Colonic mucosa (tissue), 4 donors: ENCODE measurements at regions not wholly inside any gene's neighbourhood (a gene's known extent, or its start where the extent isn't known, plus 50 kb on each side); places are given as distances from the start of the nearest gene placed in this dataset.

Experiments used
- DNase-seq: peaks from one replicate; pipeline ENCODE4 v3.0.0-alpha.2; 2020
- H3K27ac ChIP-seq: fragments of 200-600 bp; one replicate; pipeline ENCODE4 v1.8.0; 2021
- H3K27me3 ChIP-seq: fragments of 200-600 bp; one replicate; pipeline ENCODE4 v1.8.0; 2021
- H3K36me3 ChIP-seq: fragments of 200-600 bp; one replicate; pipeline ENCODE4 v1.8.0; 2021
- H3K4me1 ChIP-seq: fragments of 200-600 bp; one replicate; pipeline ENCODE4 v1.8.0; 2021; ENCODE audit warnings: mild to moderate bottlenecking
- H3K4me3 ChIP-seq: fragments of 200-600 bp; one replicate; pipeline ENCODE4 v1.8.0; 2021
- H3K9ac ChIP-seq, 2 donors: one replicate each; pipeline ENCODE4 v1.7.0; 2013; ENCODE audit warnings: control low read depth in 2 of 2, low read depth in 2 of 2, low read length in 2 of 2
- H3K9me3 ChIP-seq: fragments of 200-600 bp; one replicate; pipeline ENCODE4 v1.8.0; 2021
- intact Hi-C: fragments of 100-400 bp; cut with DNase I; formaldehyde crosslinking; loops from one replicate; pipeline ENCODE4 v1.14.1; 2022
- TF ChIP-seq, protein P1 (sequence below): fragments of 200-600 bp; IDR thresholded peaks from one replicate; pipeline ENCODE4 v1.8.0; 2022; ENCODE audit warnings: antibody characterized with exemption, mild to moderate bottlenecking
- donor health status: healthy.
- donor health status: DM: no; HTN: no; CAD: no.
- donor health status: DM: no; HTN: no; CAD: no.

DNA sequence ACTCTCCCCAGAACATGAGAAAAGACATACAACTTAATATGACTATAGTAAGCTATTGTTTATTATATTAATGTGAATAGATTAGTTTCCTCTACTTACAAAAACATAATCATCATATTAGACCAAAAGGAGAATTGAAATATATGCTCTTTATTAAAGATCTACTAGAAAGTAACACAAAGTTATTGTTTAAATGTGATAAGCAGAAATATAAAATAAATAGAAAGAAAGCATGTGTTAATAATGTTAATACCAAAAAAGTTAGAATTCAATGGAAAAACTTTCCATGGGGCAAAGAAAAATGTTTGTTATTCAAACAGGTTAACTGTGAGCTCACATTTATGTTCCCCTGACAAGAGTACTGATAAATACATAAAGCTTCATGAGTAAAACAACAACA is 421.4 kb upstream of the UBE2E3 start:
- no peaks in the 10 kb centered on the region for H3K9me3 ChIP-seq
- DNase-seq = no peak
- TF ChIP-seq, protein P1, sequence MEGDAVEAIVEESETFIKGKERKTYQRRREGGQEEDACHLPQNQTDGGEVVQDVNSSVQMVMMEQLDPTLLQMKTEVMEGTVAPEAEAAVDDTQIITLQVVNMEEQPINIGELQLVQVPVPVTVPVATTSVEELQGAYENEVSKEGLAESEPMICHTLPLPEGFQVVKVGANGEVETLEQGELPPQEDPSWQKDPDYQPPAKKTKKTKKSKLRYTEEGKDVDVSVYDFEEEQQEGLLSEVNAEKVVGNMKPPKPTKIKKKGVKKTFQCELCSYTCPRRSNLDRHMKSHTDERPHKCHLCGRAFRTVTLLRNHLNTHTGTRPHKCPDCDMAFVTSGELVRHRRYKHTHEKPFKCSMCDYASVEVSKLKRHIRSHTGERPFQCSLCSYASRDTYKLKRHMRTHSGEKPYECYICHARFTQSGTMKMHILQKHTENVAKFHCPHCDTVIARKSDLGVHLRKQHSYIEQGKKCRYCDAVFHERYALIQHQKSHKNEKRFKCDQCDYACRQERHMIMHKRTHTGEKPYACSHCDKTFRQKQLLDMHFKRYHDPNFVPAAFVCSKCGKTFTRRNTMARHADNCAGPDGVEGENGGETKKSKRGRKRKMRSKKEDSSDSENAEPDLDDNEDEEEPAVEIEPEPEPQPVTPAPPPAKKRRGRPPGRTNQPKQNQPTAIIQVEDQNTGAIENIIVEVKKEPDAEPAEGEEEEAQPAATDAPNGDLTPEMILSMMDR = no peak
- H3K27ac ChIP-seq = no peak overlapping the region
- H3K4me3 ChIP-seq = no peak overlapping the region
- no peak overlapping the region for H3K9ac ChIP-seq
- intact Hi-C loops = no loop called here
- H3K27me3 ChIP-seq = no peaks in the 10 kb centered on the region
- no peaks in the 10 kb centered on the region for H3K4me1 ChIP-seq
- no peaks in the 10 kb centered on the region for H3K36me3 ChIP-seq

DNA sequence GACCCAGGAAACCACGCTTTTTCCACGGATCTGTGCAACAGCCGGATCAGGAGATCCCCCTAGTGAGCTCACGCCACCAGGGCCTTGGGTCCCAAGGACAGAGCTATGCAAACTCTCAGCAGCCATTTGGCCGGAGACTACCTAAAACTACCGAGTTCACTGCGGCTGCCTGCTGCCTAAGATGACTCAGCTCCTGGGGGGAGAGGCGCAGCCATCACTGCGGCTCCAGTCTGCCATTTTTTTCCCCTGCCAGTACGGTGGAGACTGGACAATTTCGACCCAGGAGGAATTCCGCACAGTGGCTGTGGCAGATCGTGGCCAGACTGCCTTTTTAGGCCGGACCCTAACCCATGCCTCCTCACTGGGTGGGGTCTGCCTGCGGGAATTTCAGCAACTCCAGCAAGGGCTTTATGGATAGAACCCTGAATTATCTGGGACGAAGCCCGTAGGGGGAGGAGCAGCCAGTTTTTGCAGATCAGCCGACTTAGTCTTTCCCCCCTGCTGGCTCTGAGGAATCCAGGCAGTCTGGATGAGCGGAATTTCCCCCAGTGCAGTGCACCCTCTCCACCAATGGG is 424.9 kb upstream of the UBE2E3 start:
- Histone ChIP-seq H3K9me3 (no peaks in the 10 kb centered on the region), H3K9ac (no peak overlapping the region), H3K36me3 (no peaks in the 10 kb centered on the region), H3K4me1 (no peaks in the 10 kb centered on the region), H3K27ac (no peak overlapping the region), H3K27me3 (no peaks in the 10 kb centered on the region), H3K4me3 (no peak overlapping the region)
- TF ChIP-seq, protein P1 = no peak
- intact Hi-C loops = no loop called here
- no peak for DNase-seq

- H3K27ac ChIP-seq = no peak overlapping the region
- intact Hi-C loops = no loop called here
- no peak overlapping the region for H3K9ac ChIP-seq
- no peaks in the 10 kb centered on the region for H3K36me3 ChIP-seq
- TF ChIP-seq, protein P1 = no peak
- H3K27me3 ChIP-seq = no peaks in the 10 kb centered on the region
- H3K4me1 ChIP-seq = no peaks in the 10 kb centered on the region
- no peak overlapping the region for H3K4me3 ChIP-seq
- no peak for DNase-seq
- H3K9me3 ChIP-seq = no peaks in the 10 kb centered on the region
These were observed 426.1 kb upstream of the UBE2E3 start for GRCh38 chr2:180554330-180554729.

- H3K27ac ChIP-seq = no peak overlapping the region
- no peaks in the 10 kb centered on the region for H3K9me3 ChIP-seq
- intact Hi-C loops = no loop called here
- H3K4me1 ChIP-seq = no peaks in the 10 kb centered on the region
- no peaks in the 10 kb centered on the region for H3K27me3 ChIP-seq
- H3K9ac ChIP-seq = no peak overlapping the region
- no peak for DNase-seq
- no peaks in the 10 kb centered on the region for H3K36me3 ChIP-seq
- H3K4me3 ChIP-seq = no peak overlapping the region
- TF ChIP-seq, protein P1 = no peak
These were observed 427.2 kb upstream of the UBE2E3 start for GRCh38 chr2:180553094-180553715.

GRCh38 chr2:180542511-180542910 is 437.9 kb upstream of the UBE2E3 start:
- Histone ChIP-seq H3K27me3 (no peaks in the 10 kb centered on the region), H3K36me3 (no peaks in the 10 kb centered on the region), H3K27ac (no peak overlapping the region), H3K4me1 (no peaks in the 10 kb centered on the region), H3K9me3 (no peaks in the 10 kb centered on the region), H3K4me3 (no peak overlapping the region), H3K9ac (no peak overlapping the region)
- TF ChIP-seq, protein P1 = no peak
- intact Hi-C loops = no loop called here
- DNase-seq = no peak
